HG03571 (cell line): ENCODE measurements at regions not wholly inside any gene's neighbourhood (a gene's known extent, or its start where the extent isn't known, plus 50 kb on each side); places are given as distances from the start of the nearest gene placed in this dataset.
A peak's percentile ranks its signal among the peaks of the same experiment; 100 is the strongest.

ENCODE experiments used
- ATAC-seq: cut with Tn5 transposase; IDR thresholded peaks from one replicate; pipeline ENCODE4 v1.9.1; 2021; ENCODE audit not compliant: unreplicated experiment

GRCh38 chr3:178155521-178155920 is 380.7 kb upstream of the KCNMB2 start:
- ATAC-seq: no peak

GRCh38 chr3:178156301-178156700 is 379.9 kb upstream of the KCNMB2 start:
- no peak for ATAC-seq

GRCh38 chr3:178159691-178160220 is 376.5 kb upstream of the KCNMB2 start:
- no peak for ATAC-seq

- no peak for ATAC-seq
Observed at GRCh38 chr3:178169421-178169820, 366.8 kb upstream of the KCNMB2 start.

GRCh38 chr3:178170698-178171535 is 365.3 kb upstream of the KCNMB2 start:
- ATAC-seq: no peak

GRCh38 chr3:178172121-178172520 is 364.1 kb upstream of the KCNMB2 start:
- no peak for ATAC-seq

- ATAC-seq: no peak
Observed at GRCh38 chr3:178174201-178174915, 361.9 kb upstream of the KCNMB2 start.

- no peak for ATAC-seq
Observed at GRCh38 chr3:178181088-178181487, 355.1 kb upstream of the KCNMB2 start.

GRCh38 chr3:178181784-178182183 is 354.5 kb upstream of the KCNMB2 start:
- ATAC-seq: no peak

- no peak for ATAC-seq
Observed at GRCh38 chr3:178182337-178182779, 353.9 kb upstream of the KCNMB2 start.

- no peak for ATAC-seq
Observed at GRCh38 chr3:178184833-178185232, 351.4 kb upstream of the KCNMB2 start.

GRCh38 chr3:178186666-178187065 is 349.6 kb upstream of the KCNMB2 start:
- ATAC-seq: no peak

GRCh38 chr3:178189854-178190253 is 346.4 kb upstream of the KCNMB2 start:
- no peak for ATAC-seq

GRCh38 chr3:178193846-178194245 is 342.4 kb upstream of the KCNMB2 start:
- no peak for ATAC-seq

- no peak for ATAC-seq
Observed at GRCh38 chr3:178194539-178194938, 341.7 kb upstream of the KCNMB2 start.

GRCh38 chr3:178195824-178196223 is 340.4 kb upstream of the KCNMB2 start:
- peak; percentile 68 for ATAC-seq

- no peak for ATAC-seq
Observed at GRCh38 chr3:178198329-178198728, 337.9 kb upstream of the KCNMB2 start.

- no peak for ATAC-seq
Observed at GRCh38 chr3:178200316-178200715, 335.9 kb upstream of the KCNMB2 start.

GRCh38 chr3:178201714-178202113 is 334.5 kb upstream of the KCNMB2 start:
- no peak for ATAC-seq

GRCh38 chr3:178202194-178202593 is 334.0 kb upstream of the KCNMB2 start:
- no peak for ATAC-seq

GRCh38 chr3:178203165-178203564 is 333.1 kb upstream of the KCNMB2 start:
- ATAC-seq: no peak

- ATAC-seq: no peak
Observed at GRCh38 chr3:178203650-178204049, 332.6 kb upstream of the KCNMB2 start.
